Fibroblast of skin of right quadriceps (primary cell): ENCODE measurements at regions not wholly inside any gene's neighbourhood (a gene's known extent, or its start where the extent isn't known, plus 50 kb on each side); places are given as distances from the start of the nearest gene placed in this dataset.
"Not testable (repeated sequence)": the region's sequence is repeated elsewhere in the genome, so short reads cannot be mapped to it uniquely, and the experiment has no call there.

ENCODE experiments used
- DNase-seq: peaks from one replicate; pipeline ENCODE4 v3.0.0-alpha.2; 2013

GRCh38 chr7:131058561-131059288 is 269.0 kb upstream of the MKLN1 start:
- not testable (repeated sequence) for DNase-seq

- not testable (repeated sequence) for DNase-seq
Measured at GRCh38 chr7:131059401-131059800, 268.3 kb upstream of the MKLN1 start.

- DNase-seq = no peak
Measured at GRCh38 chr7:131061158-131061557, 266.5 kb upstream of the MKLN1 start.

GRCh38 chr7:131061818-131062217 is 265.9 kb upstream of the MKLN1 start:
- no peak for DNase-seq

- DNase-seq = peak; percentile 51
Measured at GRCh38 chr7:131066635-131067034, 261.0 kb upstream of the MKLN1 start.

- no peak for DNase-seq
Measured at GRCh38 chr7:131067220-131067619, 260.5 kb upstream of the MKLN1 start.

GRCh38 chr7:131068604-131069021 is 259.1 kb upstream of the MKLN1 start:
- peak; percentile 64 for DNase-seq

GRCh38 chr7:131071786-131072504 is 255.7 kb upstream of the MKLN1 start:
- DNase-seq = peak; percentile 62

- DNase-seq = peak; percentile 34
Measured at GRCh38 chr7:131072505-131073091, 255.1 kb upstream of the MKLN1 start.

GRCh38 chr7:131074043-131074442 is 253.6 kb upstream of the MKLN1 start:
- DNase-seq = no peak

- DNase-seq = no peak
Measured at GRCh38 chr7:131074585-131074984, 253.1 kb upstream of the MKLN1 start.

- DNase-seq = no peak
Measured at GRCh38 chr7:131075406-131075805, 252.3 kb upstream of the MKLN1 start.

- peak; percentile 81 for DNase-seq
Measured at GRCh38 chr7:131076032-131076431, 251.6 kb upstream of the MKLN1 start.

- DNase-seq = peak; percentile 22
Measured at GRCh38 chr7:131076711-131077181, 250.9 kb upstream of the MKLN1 start.

GRCh38 chr7:131077735-131078134 is 249.9 kb upstream of the MKLN1 start:
- no peak for DNase-seq

GRCh38 chr7:131080754-131081153 is 246.9 kb upstream of the MKLN1 start:
- no peak for DNase-seq

- no peak for DNase-seq
Measured at GRCh38 chr7:131081308-131081707, 246.4 kb upstream of the MKLN1 start.

- DNase-seq = no peak
Measured at GRCh38 chr7:131083781-131084180, 243.9 kb upstream of the MKLN1 start.

GRCh38 chr7:131084336-131084735 is 243.3 kb upstream of the MKLN1 start:
- DNase-seq = not testable (repeated sequence)

GRCh38 chr7:131087756-131088658 is 239.7 kb upstream of the MKLN1 start:
- no peak for DNase-seq

- no peak for DNase-seq
Measured at GRCh38 chr7:131090188-131090587, 237.5 kb upstream of the MKLN1 start.

- DNase-seq = no peak
Measured at GRCh38 chr7:131090886-131091692, 236.6 kb upstream of the MKLN1 start.
